DND-41 (cell line): ENCODE measurements at regions not wholly inside any gene's neighbourhood (a gene's known extent, or its start where the extent isn't known, plus 50 kb on each side); places are given as distances from the start of the nearest gene placed in this dataset.

ENCODE experiments used
- ATAC-seq: fragments of 200-7000 bp; cut with Tn5 transposase; 3 replicates; pipeline ENCODE4 v1.9.1; 2021; ENCODE audit warnings: low read depth; ENCODE audit not compliant: insufficient read depth
- DNase-seq: peaks from one replicate; pipeline ENCODE4 v3.0.0-alpha.2; 2020
- H2AFZ ChIP-seq: 2 replicates; pipeline ENCODE4 v1.6.0; 2012; ENCODE audit warnings: low read depth, low read length
- H3K27ac ChIP-seq: 2 replicates; pipeline ENCODE4 v1.5.1; 2012; ENCODE audit warnings: low read length, inconsistent platforms
- H3K27me3 ChIP-seq: fragments of 200-600 bp; sonication (generic); 2 replicates; pipeline ENCODE4 v1.6.0; 2012; ENCODE audit warnings: low read length, mild to moderate bottlenecking, inconsistent platforms; ENCODE audit not compliant: insufficient read depth, poor library complexity
- H3K36me3 ChIP-seq: 2 replicates; pipeline ENCODE4 v1.5.1; 2012; ENCODE audit warnings: low read length, inconsistent platforms; ENCODE audit not compliant: insufficient read depth
- H3K4me1 ChIP-seq: 2 replicates; pipeline ENCODE4 v1.5.1; 2012; ENCODE audit warnings: mild to moderate bottlenecking, low read length; ENCODE audit not compliant: insufficient read depth
- H3K4me2 ChIP-seq: 2 replicates; pipeline ENCODE4 v1.6.0; 2012; ENCODE audit warnings: mild to moderate bottlenecking, moderate library complexity, low read length, inconsistent platforms; ENCODE audit not compliant: insufficient read depth
- H3K4me3 ChIP-seq, 2 experiments: fragments of 200-600 bp in 1 of 2; shearing (Covaris generic) in 1 of 2; 2 replicates each; pipeline ENCODE4 v1.5.1; 2012 to 2016; ENCODE audit warnings: inconsistent platforms in 2 of 2, low read length in 2 of 2, mild to moderate bottlenecking in 2 of 2, low read depth in 1 of 2, moderate library complexity in 1 of 2
- H3K79me2 ChIP-seq: 2 replicates; pipeline ENCODE4 v1.6.0; 2012; ENCODE audit warnings: low read length, inconsistent platforms; ENCODE audit not compliant: insufficient read depth
- H3K9ac ChIP-seq: 2 replicates; pipeline ENCODE4 v1.6.0; 2012; ENCODE audit warnings: low read depth, mild to moderate bottlenecking, inconsistent platforms, low read length, moderate library complexity
- H3K9me3 ChIP-seq: 2 replicates; pipeline ENCODE4 v1.5.1; 2012; ENCODE audit warnings: low read length, moderate library complexity, mild to moderate bottlenecking, inconsistent platforms; ENCODE audit not compliant: insufficient read depth, severe bottlenecking
- H4K20me1 ChIP-seq: 2 replicates; pipeline ENCODE4 v1.6.0; 2012; ENCODE audit warnings: low read length; ENCODE audit not compliant: insufficient read depth
- CTCF ChIP-seq: IDR thresholded peaks from 2 replicates; pipeline ENCODE4 v1.5.1; 2012; ENCODE audit warnings: borderline replicate concordance, low read length, moderate library complexity, mild to moderate bottlenecking; ENCODE audit not compliant: poor library complexity, severe bottlenecking; ENCODE audit errors: extremely low read depth
- EZH2 ChIP-seq: IDR thresholded peaks from 3 replicates; pipeline ENCODE4 v1.6.1; 2012; ENCODE audit warnings: borderline replicate concordance, low read depth, mild to moderate bottlenecking, moderate library complexity, low read length, inconsistent platforms; ENCODE audit not compliant: severe bottlenecking

- Histone ChIP-seq H3K9me3 (no peaks in the 10 kb centered on the region), H3K79me2 (no peaks in the 10 kb centered on the region), H3K9ac (no peak overlapping the region), H3K4me2 (no peak overlapping the region), H3K27ac (no peak overlapping the region), H4K20me1 (no peaks in the 10 kb centered on the region), H3K4me3 (no peak overlapping the region), H2AFZ (no peak overlapping the region), H3K4me1 (no peaks in the 10 kb centered on the region), H3K27me3 (peaks cover 7% of the 10 kb centered on the region), H3K36me3 (no peaks in the 10 kb centered on the region)
- ATAC-seq (no peak), DNase-seq (no peak)
- TF ChIP-seq EZH2, result no peak
- no peak for TF ChIP-seq CTCF
Measured at GRCh38 chr2:133756833-133757232, 188.6 kb upstream of the NCKAP5 start.

- ATAC-seq (no peak), DNase-seq (no peak)
- H3K4me1 ChIP-seq, result no peaks in the 10 kb centered on the region
Measured at GRCh38 chr2:133760376-133760775, 192.1 kb upstream of the NCKAP5 start.

GRCh38 chr2:133765658-133766057 lies 197.4 kb upstream of the NCKAP5 start:
- DNase-seq (no peak), ATAC-seq (no peak)
- Histone ChIP-seq H3K4me2 (no peak overlapping the region), H2AFZ (no peak overlapping the region), H3K4me1 (no peaks in the 10 kb centered on the region), H3K27me3 (peaks cover 13% of the 10 kb centered on the region), H3K27ac (no peak overlapping the region), H3K79me2 (no peaks in the 10 kb centered on the region), H4K20me1 (no peaks in the 10 kb centered on the region), H3K4me3 (no peak overlapping the region), H3K36me3 (no peaks in the 10 kb centered on the region), H3K9ac (no peak overlapping the region), H3K9me3 (no peaks in the 10 kb centered on the region)
- no peak for TF ChIP-seq CTCF
- no peak for TF ChIP-seq EZH2

More at GRCh38 chr2:133760376-133760775, 192.1 kb upstream of the NCKAP5 start:
- H4K20me1 ChIP-seq, result no peaks in the 10 kb centered on the region
- H3K27ac ChIP-seq, result no peak overlapping the region
- no peak overlapping the region for H3K4me3 ChIP-seq
- peaks cover 3% of the 10 kb centered on the region for H3K27me3 ChIP-seq
- no peak overlapping the region for H3K9ac ChIP-seq
- TF ChIP-seq EZH2, result no peak
- TF ChIP-seq CTCF, result no peak
- no peak overlapping the region for H3K4me2 ChIP-seq
- H2AFZ ChIP-seq, result no peak overlapping the region
- H3K79me2 ChIP-seq, result no peaks in the 10 kb centered on the region
- H3K36me3 ChIP-seq, result no peaks in the 10 kb centered on the region
- no peaks in the 10 kb centered on the region for H3K9me3 ChIP-seq

GRCh38 chr2:133766164-133766832 lies 198.0 kb upstream of the NCKAP5 start:
- H3K9ac ChIP-seq, result no peak overlapping the region
- no peaks in the 10 kb centered on the region for H4K20me1 ChIP-seq
- ATAC-seq (no peak), DNase-seq (no peak)
- no peak overlapping the region for H3K27ac ChIP-seq
- no peaks in the 10 kb centered on the region for H3K4me1 ChIP-seq
- H3K4me3 ChIP-seq, result no peak overlapping the region
- peaks cover 13% of the 10 kb centered on the region for H3K27me3 ChIP-seq
- no peaks in the 10 kb centered on the region for H3K9me3 ChIP-seq
- H3K4me2 ChIP-seq, result no peak overlapping the region
- no peaks in the 10 kb centered on the region for H3K79me2 ChIP-seq
- no peak overlapping the region for H2AFZ ChIP-seq
- H3K36me3 ChIP-seq, result no peaks in the 10 kb centered on the region
- TF ChIP-seq EZH2 (no peak), CTCF (no peak)
